NCI-H128 (cell line): ENCODE measurements at regions not wholly inside any gene's neighbourhood (a gene's known extent, or its start where the extent isn't known, plus 50 kb on each side); places are given as distances from the start of the nearest gene placed in this dataset.

Source experiments
- DNase-seq: peaks from one replicate; lab custom pipeline; 2025; ENCODE audit not compliant: unreplicated experiment; lab: John Stamatoyannopoulos, UW

- no peak for DNase-seq
Observed at GRCh38 chr18:77896586-77897252, 647.1 kb downstream of the GALR1 start.

GRCh38 chr18:77897606-77898005 lies 648.0 kb downstream of the GALR1 start:
- no peak for DNase-seq

GRCh38 chr18:77899972-77900754 lies 650.5 kb downstream of the GALR1 start:
- peak; percentile 62 for DNase-seq

- no peak for DNase-seq
Observed at GRCh38 chr18:77905011-77905410, 655.4 kb downstream of the GALR1 start.

GRCh38 chr18:77905449-77906055 lies 655.9 kb downstream of the GALR1 start:
- DNase-seq, result no peak

GRCh38 chr18:77906103-77906892 lies 656.6 kb downstream of the GALR1 start:
- DNase-seq, result no peak

- DNase-seq, result no peak
Observed at GRCh38 chr18:77910347-77910746, 660.7 kb downstream of the GALR1 start.

GRCh38 chr18:77911971-77912605 lies 662.4 kb downstream of the GALR1 start:
- DNase-seq, result peak; percentile 66

GRCh38 chr18:77918730-77919129 lies 669.1 kb downstream of the GALR1 start:
- DNase-seq, result no peak

- no peak for DNase-seq
Observed at GRCh38 chr18:77919923-77920322, 670.3 kb downstream of the GALR1 start.

GRCh38 chr18:77935342-77935741 lies 685.7 kb downstream of the GALR1 start:
- DNase-seq, result no peak

- no peak for DNase-seq
Observed at GRCh38 chr18:77940566-77940965, 690.9 kb downstream of the GALR1 start.

- no peak for DNase-seq
Observed at GRCh38 chr18:77944533-77944932, 694.9 kb downstream of the GALR1 start.

GRCh38 chr18:77948567-77948966 lies 698.9 kb downstream of the GALR1 start:
- no peak for DNase-seq

- no peak for DNase-seq
Observed at GRCh38 chr18:77949355-77949973, 699.8 kb downstream of the GALR1 start.

- no peak for DNase-seq
Observed at GRCh38 chr18:77959248-77959647, 709.6 kb downstream of the GALR1 start.

- no peak for DNase-seq
Observed at GRCh38 chr18:77960791-77961410, 711.3 kb downstream of the GALR1 start.

- no peak for DNase-seq
Observed at GRCh38 chr18:77967071-77967470, 717.4 kb downstream of the GALR1 start.

- no peak for DNase-seq
Observed at GRCh38 chr18:77967791-77968190, 718.1 kb downstream of the GALR1 start.

- DNase-seq, result no peak
Observed at GRCh38 chr18:77969972-77970371, 720.3 kb downstream of the GALR1 start.
